GM12874 (cell line): ENCODE measurements at regions not wholly inside any gene's neighbourhood (a gene's known extent, or its start where the extent isn't known, plus 50 kb on each side); places are given as distances from the start of the nearest gene placed in this dataset.

Experiments
- TF ChIP-seq, protein P1 (sequence below): IDR thresholded peaks from 2 replicates; pipeline ENCODE4 v1.5.1; 2011; ENCODE audit warnings: low read depth, mild to moderate bottlenecking, control low read depth, low read length, moderate library complexity; ENCODE audit not compliant: insufficient read depth

DNA sequence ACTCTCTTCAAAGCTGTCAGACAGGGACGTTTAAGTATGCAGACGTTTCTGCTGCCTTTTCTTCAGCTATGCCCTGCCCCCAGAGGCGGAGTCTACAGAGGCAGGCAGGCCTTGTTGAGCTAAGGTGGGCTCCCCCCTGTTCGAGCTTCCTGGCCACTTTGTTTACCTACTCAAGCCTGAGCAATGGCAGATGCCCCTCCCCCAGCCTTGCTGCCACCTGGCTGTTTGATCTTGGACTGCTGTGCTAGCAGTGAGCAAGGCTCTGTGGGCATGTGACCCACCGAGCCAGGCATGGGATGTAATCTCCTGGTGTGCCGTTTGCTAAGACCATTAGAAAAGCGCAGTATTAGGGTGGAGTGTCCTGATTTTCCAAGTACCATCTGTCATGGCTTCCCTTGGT, 900.4 kb upstream of the MDGA2 start:
- TF ChIP-seq, protein P1, sequence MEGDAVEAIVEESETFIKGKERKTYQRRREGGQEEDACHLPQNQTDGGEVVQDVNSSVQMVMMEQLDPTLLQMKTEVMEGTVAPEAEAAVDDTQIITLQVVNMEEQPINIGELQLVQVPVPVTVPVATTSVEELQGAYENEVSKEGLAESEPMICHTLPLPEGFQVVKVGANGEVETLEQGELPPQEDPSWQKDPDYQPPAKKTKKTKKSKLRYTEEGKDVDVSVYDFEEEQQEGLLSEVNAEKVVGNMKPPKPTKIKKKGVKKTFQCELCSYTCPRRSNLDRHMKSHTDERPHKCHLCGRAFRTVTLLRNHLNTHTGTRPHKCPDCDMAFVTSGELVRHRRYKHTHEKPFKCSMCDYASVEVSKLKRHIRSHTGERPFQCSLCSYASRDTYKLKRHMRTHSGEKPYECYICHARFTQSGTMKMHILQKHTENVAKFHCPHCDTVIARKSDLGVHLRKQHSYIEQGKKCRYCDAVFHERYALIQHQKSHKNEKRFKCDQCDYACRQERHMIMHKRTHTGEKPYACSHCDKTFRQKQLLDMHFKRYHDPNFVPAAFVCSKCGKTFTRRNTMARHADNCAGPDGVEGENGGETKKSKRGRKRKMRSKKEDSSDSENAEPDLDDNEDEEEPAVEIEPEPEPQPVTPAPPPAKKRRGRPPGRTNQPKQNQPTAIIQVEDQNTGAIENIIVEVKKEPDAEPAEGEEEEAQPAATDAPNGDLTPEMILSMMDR, result no peak

GRCh38 chr14:48568688-48569087, 893.3 kb upstream of the MDGA2 start:
- TF ChIP-seq, protein P1, result no peak

DNA sequence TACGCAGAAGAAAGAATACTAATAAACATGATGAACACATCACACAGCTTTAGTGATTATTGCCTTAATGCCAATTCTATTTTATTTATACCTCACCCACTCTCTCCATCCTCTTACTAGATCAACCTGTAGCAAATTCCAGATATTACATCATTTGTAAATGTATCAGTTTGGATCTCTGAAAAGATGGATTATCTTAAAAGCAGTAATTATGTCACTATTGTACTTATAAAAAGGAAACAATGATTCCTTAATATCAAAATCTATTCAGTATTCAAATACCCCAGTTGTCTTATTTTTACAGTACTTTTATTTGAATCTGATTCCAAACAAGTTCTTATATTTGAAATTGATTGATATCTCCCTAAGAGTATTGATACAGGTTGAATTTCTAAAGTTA, 892.8 kb upstream of the MDGA2 start:
- TF ChIP-seq, protein P1, result no peak

- TF ChIP-seq, protein P1, result no peak
These were observed 888.1 kb upstream of the MDGA2 start for GRCh38 chr14:48563489-48563888.

DNA sequence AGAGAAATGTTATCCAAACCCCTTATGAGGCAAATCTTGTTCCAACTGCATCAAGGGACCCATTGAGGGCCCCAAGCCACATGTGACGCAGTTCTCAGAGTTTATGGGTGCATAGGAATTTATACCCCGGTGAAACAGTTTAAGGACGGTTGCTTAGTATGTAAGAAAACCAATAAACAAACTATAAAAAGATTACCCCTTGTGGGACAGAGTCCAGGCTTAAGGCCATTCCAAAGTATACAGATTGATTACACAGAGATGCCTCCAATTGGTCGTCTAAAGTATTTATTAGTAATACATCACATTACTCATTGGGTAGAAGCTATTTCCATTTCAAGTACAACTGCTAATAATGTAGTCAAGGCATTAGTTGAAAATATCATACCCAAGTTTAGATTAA, 885.0 kb upstream of the MDGA2 start:
- TF ChIP-seq, protein P1, result no peak

DNA sequence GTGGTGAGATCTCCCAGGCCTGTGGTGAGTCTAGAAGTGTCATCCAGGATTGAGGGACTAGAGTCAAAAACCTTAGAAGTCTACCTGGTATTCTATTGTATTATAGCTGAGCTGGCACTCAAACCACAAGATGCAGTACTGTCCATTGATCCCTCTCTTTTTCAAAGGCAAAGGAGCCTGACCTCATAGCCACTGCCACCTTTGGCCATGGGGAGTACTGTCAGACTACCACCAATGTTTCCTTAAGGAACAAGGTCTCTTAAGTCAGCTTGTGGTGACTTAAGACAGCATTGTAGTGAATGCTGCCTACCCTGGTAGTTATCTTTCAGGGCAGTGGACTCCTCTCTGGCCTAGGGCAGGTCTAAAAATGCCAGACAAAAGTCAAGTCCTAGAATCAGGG, 878.0 kb upstream of the MDGA2 start:
- TF ChIP-seq, protein P1, result no peak

DNA sequence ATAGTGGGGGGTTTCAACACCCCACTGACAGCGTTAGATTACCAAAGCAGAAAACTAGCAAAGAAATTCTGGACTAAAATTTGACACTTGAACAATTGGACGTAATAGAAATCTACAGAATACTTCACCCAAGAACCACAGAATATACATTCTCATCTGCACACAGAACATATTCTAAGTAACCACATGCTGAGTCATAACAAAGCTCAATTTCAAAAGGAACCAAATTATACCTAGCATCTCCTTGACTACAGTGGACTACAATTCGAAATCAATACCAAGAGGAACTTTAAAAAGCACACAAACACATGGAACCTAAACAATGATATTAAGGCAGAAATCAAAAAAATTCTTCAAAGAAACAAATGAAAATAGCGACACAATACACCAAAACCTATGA, 871.6 kb upstream of the MDGA2 start:
- TF ChIP-seq, protein P1, result no peak

- TF ChIP-seq, protein P1, result no peak
These were observed 862.2 kb upstream of the MDGA2 start for GRCh38 chr14:48537600-48537999.
